Astrocyte (in vitro differentiated cells and primary cell): ENCODE measurements at regions not wholly inside any gene's neighbourhood (a gene's known extent, or its start where the extent isn't known, plus 50 kb on each side); places are given as distances from the start of the nearest gene placed in this dataset.

Experiments used
- CTCF ChIP-seq: IDR thresholded peaks from 2 replicates; pipeline ENCODE4 v1.5.1; 2011; ENCODE audit warnings: low read depth, mild to moderate bottlenecking, inconsistent platforms, low read length, moderate library complexity; ENCODE audit not compliant: insufficient read depth
- EZH2 ChIP-seq: IDR thresholded peaks from 2 replicates; pipeline ENCODE4 v1.6.1; 2012; ENCODE audit warnings: mild to moderate bottlenecking, low read length, inconsistent platforms; ENCODE audit not compliant: insufficient read depth

- TF ChIP-seq EZH2, result no peak
- no peak for TF ChIP-seq CTCF
Observed at GRCh38 chr5:35454011-35454525, 163.6 kb upstream of the SPEF2 start.
